Esophagus squamous epithelium (tissue), 5 donors: ENCODE measurements at regions not wholly inside any gene's neighbourhood (a gene's known extent, or its start where the extent isn't known, plus 50 kb on each side); places are given as distances from the start of the nearest gene placed in this dataset.

ENCODE experiments used
- DNase-seq: peaks from one replicate; lab custom pipeline; 2025; lab: John Stamatoyannopoulos, UW
- H3K27ac ChIP-seq, 4 donors: fragments of 200-600 bp; sonication (generic); one replicate each; pipeline ENCODE4 v1.5.1; 2016 to 2019; ENCODE audit warnings: mild to moderate bottlenecking in 1 of 4
- H3K27me3 ChIP-seq, 4 donors: fragments of 200-600 bp; sonication (generic); 1 replicate in 3 of 4; 2 replicates in 1 of 4; pipeline versions ENCODE4 v1.5.1 to v1.6.0; 2017 to 2021; ENCODE audit warnings: antibody characterized with exemption in 1 of 4
- H3K36me3 ChIP-seq, 3 donors: fragments of 200-600 bp; sonication (generic); one replicate each; pipeline ENCODE4 v1.5.1; 2016 to 2019
- H3K4me1 ChIP-seq, 3 donors: fragments of 200-600 bp; sonication (generic); one replicate each; pipeline ENCODE4 v1.5.1; 2017 to 2019
- H3K4me3 ChIP-seq, 4 donors: fragments of 200-600 bp; sonication (generic); 1 replicate in 3 of 4; 2 replicates in 1 of 4; pipeline ENCODE4 v1.5.1; 2016 to 2019; ENCODE audit warnings: mild to moderate bottlenecking in 2 of 4, moderate library complexity in 1 of 4
- H3K9me3 ChIP-seq, 3 donors: fragments of 200-600 bp; sonication (generic); one replicate each; pipeline ENCODE4 v1.5.1; 2016 to 2019
- POLR2A ChIP-seq, 4 donors: fragments of 450-650 bp; IDR thresholded peaks; one replicate each; pipeline ENCODE4 v1.6.1; 2017; ENCODE audit warnings: antibody characterized with exemption in 4 of 4, mild to moderate bottlenecking in 4 of 4, moderate library complexity in 3 of 4
- WGBS, 2 donors: methylation state at CpG; one replicate each; pipeline ENCODE4 v1.1.5; 2018; 5-methylcytosine and 5-hydroxymethylcytosine counted together
- intact Hi-C: fragments of 100-400 bp; cut with DNase I; formaldehyde crosslinking; loops from one replicate; pipeline ENCODE4 v1.15.0; 2022
- TF ChIP-seq, protein P1 (sequence below), 6 experiments: fragments of 450-650 bp in 4 of 6; fragments of 200-600 bp in 2 of 6; sonication (generic) in 2 of 6; IDR thresholded peaks; one replicate each; pipeline ENCODE4 v1.5.1; 2016 to 2019; ENCODE audit warnings: antibody characterized with exemption in 6 of 6, mild to moderate bottlenecking in 4 of 6, moderate library complexity in 4 of 6
- donor health status: DM: yes; HTN: yes; CAD: no.

- no peaks in the 10 kb centered on the region for H3K36me3 ChIP-seq
- intact Hi-C loops, result no loop called here
- TF ChIP-seq, protein P1, sequence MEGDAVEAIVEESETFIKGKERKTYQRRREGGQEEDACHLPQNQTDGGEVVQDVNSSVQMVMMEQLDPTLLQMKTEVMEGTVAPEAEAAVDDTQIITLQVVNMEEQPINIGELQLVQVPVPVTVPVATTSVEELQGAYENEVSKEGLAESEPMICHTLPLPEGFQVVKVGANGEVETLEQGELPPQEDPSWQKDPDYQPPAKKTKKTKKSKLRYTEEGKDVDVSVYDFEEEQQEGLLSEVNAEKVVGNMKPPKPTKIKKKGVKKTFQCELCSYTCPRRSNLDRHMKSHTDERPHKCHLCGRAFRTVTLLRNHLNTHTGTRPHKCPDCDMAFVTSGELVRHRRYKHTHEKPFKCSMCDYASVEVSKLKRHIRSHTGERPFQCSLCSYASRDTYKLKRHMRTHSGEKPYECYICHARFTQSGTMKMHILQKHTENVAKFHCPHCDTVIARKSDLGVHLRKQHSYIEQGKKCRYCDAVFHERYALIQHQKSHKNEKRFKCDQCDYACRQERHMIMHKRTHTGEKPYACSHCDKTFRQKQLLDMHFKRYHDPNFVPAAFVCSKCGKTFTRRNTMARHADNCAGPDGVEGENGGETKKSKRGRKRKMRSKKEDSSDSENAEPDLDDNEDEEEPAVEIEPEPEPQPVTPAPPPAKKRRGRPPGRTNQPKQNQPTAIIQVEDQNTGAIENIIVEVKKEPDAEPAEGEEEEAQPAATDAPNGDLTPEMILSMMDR (IDR thresholded peaks at IDR 0.05), result no peak
- TF ChIP-seq POLR2A (IDR thresholded peaks at IDR 0.05), result no peak
- 73 to 100% methylated on average over 1 to 2 of the region's 4 CpGs for WGBS, 2 donors
- DNase-seq, result no peak
- H3K9me3 ChIP-seq, result no peaks in the 10 kb centered on the region
- no peak overlapping the region for H3K4me3 ChIP-seq
- H3K4me1 ChIP-seq, result peaks cover 0 to 3% (median 2%) of the 10 kb centered on the region in 3 donors
- peaks cover 0 to 6% (median 0%) of the 10 kb centered on the region in 4 donors for H3K27me3 ChIP-seq
- no peak overlapping the region for H3K27ac ChIP-seq
Measured at GRCh38 chr1:30516485-30516858, 206.9 kb downstream of the MATN1 start.

- H3K27me3 ChIP-seq, result peaks cover 0 to 10% (median 0%) of the 10 kb centered on the region in 4 donors
- H3K9me3 ChIP-seq, result no peaks in the 10 kb centered on the region
- no peaks in the 10 kb centered on the region for H3K4me1 ChIP-seq
- whole genome bisulfite sequencing, 2 donors, result 67 to 73% methylated on average over 9 to 10 of the region's 10 CpGs
- intact Hi-C loops, result no loop called here
- no peak overlapping the region for H3K27ac ChIP-seq
- DNase-seq, result no peak
- no peak overlapping the region for H3K4me3 ChIP-seq
- TF ChIP-seq, protein P1 (IDR thresholded peaks at IDR 0.05), result no peak
- no peak for TF ChIP-seq POLR2A (IDR thresholded peaks at IDR 0.05)
- no peaks in the 10 kb centered on the region for H3K36me3 ChIP-seq
Measured at GRCh38 chr1:30515755-30516484, 207.5 kb downstream of the MATN1 start.

DNA sequence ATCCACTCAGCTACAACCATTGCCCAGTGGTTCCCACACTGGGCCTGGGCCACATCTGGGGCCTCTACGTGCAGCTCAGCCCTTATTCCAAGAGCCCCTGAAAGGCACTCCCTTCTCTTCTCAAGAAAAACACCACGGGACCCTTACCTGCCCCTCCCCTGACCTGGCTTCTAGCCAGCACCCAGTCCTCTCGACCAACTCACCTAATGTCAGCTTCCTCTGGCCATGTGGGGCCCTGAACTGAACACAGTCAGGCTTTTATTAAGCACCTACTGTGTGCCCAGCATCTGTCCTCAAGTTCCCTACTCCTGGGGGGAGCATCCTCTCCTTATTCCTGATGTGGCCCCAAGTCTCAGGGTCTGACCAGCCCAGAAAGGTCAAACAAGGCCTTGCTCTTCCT is 208.4 kb downstream of the MATN1 start:
- intact Hi-C loops, result no loop called here
- Histone ChIP-seq H3K9me3 (no peaks in the 10 kb centered on the region), H3K36me3 (no peaks in the 10 kb centered on the region), H3K4me3 (no peak overlapping the region), H3K27ac (no peak overlapping the region), H3K27me3 (peaks cover 0 to 4% (median 0%) of the 10 kb centered on the region in 4 donors), H3K4me1 (no peaks in the 10 kb centered on the region)
- TF ChIP-seq, protein P1 (IDR thresholded peaks at IDR 0.05), result no peak
- no peak for TF ChIP-seq POLR2A (IDR thresholded peaks at IDR 0.05)
- WGBS, 2 donors, result 30 to 36% methylated on average over 3 of the region's 3 CpGs
- no peak for DNase-seq

DNA sequence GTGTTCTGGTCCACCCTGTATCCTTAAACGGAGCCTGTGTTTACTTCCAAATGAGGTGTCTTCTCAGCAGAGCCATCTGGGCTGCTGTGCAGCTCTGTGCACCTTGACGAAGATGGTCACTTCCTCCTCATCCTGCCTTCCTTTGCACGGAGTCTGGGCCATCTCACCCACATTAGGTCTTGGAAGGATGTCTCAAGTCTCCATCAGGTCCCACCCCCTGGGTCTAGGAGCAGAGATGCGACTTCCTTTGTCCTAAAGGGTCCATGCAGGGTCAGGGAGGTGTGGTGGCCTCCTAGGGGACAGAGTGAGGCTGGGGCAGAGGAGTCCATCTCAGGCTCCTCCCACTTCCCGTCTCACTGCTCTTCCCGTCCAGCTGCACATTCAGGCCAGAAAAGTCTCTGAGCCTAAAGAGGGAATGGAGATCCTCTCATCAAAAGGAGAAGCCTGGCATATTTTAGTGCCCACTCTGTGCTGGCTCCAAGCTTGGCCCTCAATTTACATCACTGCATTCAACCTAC is 209.2 kb downstream of the MATN1 start:
- no peaks in the 10 kb centered on the region for H3K36me3 ChIP-seq
- WGBS, 2 donors, result 33 to 77% methylated on average over 4 to 5 of the region's 6 CpGs
- H3K27me3 ChIP-seq, result peaks cover 0 to 9% (median 0%) of the 10 kb centered on the region in 4 donors
- intact Hi-C loops, result no loop called here
- H3K9me3 ChIP-seq, result no peaks in the 10 kb centered on the region
- H3K27ac ChIP-seq, result no peak overlapping the region
- DNase-seq, result no peak
- no peak for TF ChIP-seq POLR2A (IDR thresholded peaks at IDR 0.05)
- no peak overlapping the region for H3K4me3 ChIP-seq
- H3K4me1 ChIP-seq, result no peaks in the 10 kb centered on the region

GRCh38 chr1:30513396-30514136 is 209.8 kb downstream of the MATN1 start:
- H3K4me3 ChIP-seq, result no peak overlapping the region
- no peak overlapping the region for H3K27ac ChIP-seq
- no peaks in the 10 kb centered on the region for H3K36me3 ChIP-seq
- TF ChIP-seq, protein P1 (IDR thresholded peaks at IDR 0.05), result no peak
- no peak for TF ChIP-seq POLR2A (IDR thresholded peaks at IDR 0.05)
- 46 to 86% methylated on average over 5 to 6 of the region's 12 CpGs for WGBS, 2 donors
- no peaks in the 10 kb centered on the region for H3K4me1 ChIP-seq
- no peak for DNase-seq
- H3K27me3 ChIP-seq, result peaks cover 0 to 12% (median 0%) of the 10 kb centered on the region in 4 donors
- H3K9me3 ChIP-seq, result no peaks in the 10 kb centered on the region
- intact Hi-C loops, result no loop called here
